ENCODE measurements at regions not wholly inside any gene's neighbourhood (a gene's known extent, or its start where the extent isn't known, plus 50 kb on each side); places are given as distances from the start of the nearest gene placed in this dataset.

GRCh38 chr4:159434871-159435241 lies 332.0 kb downstream of the RAPGEF2 start:
- Histone ChIP-seq H3K27me3 (ENCODE audit: insufficient read depth, low read length) (no peaks in the 10 kb centered on the region), H4K20me1 (ENCODE audit: insufficient read depth) (no peaks in the 10 kb centered on the region), H3K4me3 (replicated peaks in 1 of 2; ENCODE audit: low read depth in 1 of 2, low read length in 2 of 2) (no peak overlapping the region), H3K9ac (ENCODE audit: low read length) (no peak overlapping the region), H3K9me3 (ENCODE audit: control insufficient read depth in 1 of 2, insufficient read depth in 1 of 2, low read depth in 1 of 2, low read length in 2 of 2) (no peaks in the 10 kb centered on the region), H3K4me1 (ENCODE audit: control insufficient read depth in 1 of 2, insufficient read depth in 2 of 2, low read length in 2 of 2) (no peaks in the 10 kb centered on the region), H3K36me3 (ENCODE audit: control insufficient read depth in 1 of 2, insufficient read depth in 2 of 2, low read length in 2 of 2) (no peaks in the 10 kb centered on the region), H2AFZ (ENCODE audit: low read depth, low read length, poor library complexity, severe bottlenecking) (no peak overlapping the region), H3K27ac (ENCODE audit: low read depth, low read length) (no peak overlapping the region), H3K4me2 (ENCODE audit: low read length) (no peak overlapping the region), H3K79me2 (ENCODE audit: insufficient read depth, low read length) (no peaks in the 10 kb centered on the region), H3K9me2 (ENCODE audit: insufficient read depth) (no peaks in the 10 kb centered on the region)
- no peak for DNase-seq (ENCODE audit: low read depth, low spot score)
- CTCF ChIA-PET: no interaction called here
- POLR2A ChIA-PET: no interaction called here
- BruUV-seq (replicated peaks): no TSS peak
- ATAC-seq: no peak
- TF ChIP-seq MAX (IDR thresholded peaks at IDR 0.05): no peak
- TF ChIP-seq FOSL1 (IDR thresholded peaks at IDR 0.05; ENCODE audit: low read depth): no peak
- TF ChIP-seq, protein P1, sequence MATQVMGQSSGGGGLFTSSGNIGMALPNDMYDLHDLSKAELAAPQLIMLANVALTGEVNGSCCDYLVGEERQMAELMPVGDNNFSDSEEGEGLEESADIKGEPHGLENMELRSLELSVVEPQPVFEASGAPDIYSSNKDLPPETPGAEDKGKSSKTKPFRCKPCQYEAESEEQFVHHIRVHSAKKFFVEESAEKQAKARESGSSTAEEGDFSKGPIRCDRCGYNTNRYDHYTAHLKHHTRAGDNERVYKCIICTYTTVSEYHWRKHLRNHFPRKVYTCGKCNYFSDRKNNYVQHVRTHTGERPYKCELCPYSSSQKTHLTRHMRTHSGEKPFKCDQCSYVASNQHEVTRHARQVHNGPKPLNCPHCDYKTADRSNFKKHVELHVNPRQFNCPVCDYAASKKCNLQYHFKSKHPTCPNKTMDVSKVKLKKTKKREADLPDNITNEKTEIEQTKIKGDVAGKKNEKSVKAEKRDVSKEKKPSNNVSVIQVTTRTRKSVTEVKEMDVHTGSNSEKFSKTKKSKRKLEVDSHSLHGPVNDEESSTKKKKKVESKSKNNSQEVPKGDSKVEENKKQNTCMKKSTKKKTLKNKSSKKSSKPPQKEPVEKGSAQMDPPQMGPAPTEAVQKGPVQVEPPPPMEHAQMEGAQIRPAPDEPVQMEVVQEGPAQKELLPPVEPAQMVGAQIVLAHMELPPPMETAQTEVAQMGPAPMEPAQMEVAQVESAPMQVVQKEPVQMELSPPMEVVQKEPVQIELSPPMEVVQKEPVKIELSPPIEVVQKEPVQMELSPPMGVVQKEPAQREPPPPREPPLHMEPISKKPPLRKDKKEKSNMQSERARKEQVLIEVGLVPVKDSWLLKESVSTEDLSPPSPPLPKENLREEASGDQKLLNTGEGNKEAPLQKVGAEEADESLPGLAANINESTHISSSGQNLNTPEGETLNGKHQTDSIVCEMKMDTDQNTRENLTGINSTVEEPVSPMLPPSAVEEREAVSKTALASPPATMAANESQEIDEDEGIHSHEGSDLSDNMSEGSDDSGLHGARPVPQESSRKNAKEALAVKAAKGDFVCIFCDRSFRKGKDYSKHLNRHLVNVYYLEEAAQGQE (IDR thresholded peaks at IDR 0.05; ENCODE audit: low read depth): no peak
- TF ChIP-seq POLR2A (IDR thresholded peaks at IDR 0.05; ENCODE audit: borderline replicate concordance, extremely low read depth, insufficient read depth, insufficient read length): no peak
- TF ChIP-seq SP1 (IDR thresholded peaks at IDR 0.05; ENCODE audit: low read depth): no peak
- no peak for TF ChIP-seq EZH2 (IDR thresholded peaks at IDR 0.05)
- TF ChIP-seq TCF7L2 (IDR thresholded peaks at IDR 0.05; ENCODE audit: borderline replicate concordance, extremely low read depth, insufficient read depth, insufficient read length): no peak
- RAD21 ChIA-PET (ENCODE audit: low non-redundant PET in 1 of 2, low total read pairs in 2 of 2, uncharacterized antibody in 2 of 2, unreplicated experiment in 2 of 2): no interaction called here
- intact Hi-C loops (cut with micrococcal nuclease): no loop called here

DNA sequence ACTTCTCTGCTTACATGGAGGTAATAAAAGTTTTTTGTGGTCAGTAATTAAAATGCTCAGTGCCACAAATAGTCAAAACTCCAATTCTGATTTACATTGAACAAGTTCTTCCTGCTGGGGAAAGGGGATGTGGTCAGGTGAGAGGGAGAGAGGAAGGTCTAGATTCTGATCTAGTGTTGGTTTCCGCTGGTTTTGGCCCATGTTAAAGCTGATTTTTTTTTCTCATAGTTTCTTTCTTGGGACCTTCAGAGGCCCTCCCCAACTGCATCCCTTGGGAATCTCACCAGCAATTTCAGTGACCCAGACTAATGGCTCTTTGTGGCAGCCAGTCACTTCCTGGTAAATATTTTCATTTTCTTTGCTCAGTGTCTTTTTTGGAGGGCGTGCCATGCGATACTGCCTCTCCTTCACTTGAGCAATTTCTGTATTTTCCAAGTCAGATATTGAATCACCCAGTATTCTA lies 332.7 kb downstream of the RAPGEF2 start:
- BruUV-seq (replicated peaks): no TSS peak
- intact Hi-C loops (cut with micrococcal nuclease): no loop called here
- H3K36me3 ChIP-seq (ENCODE audit: control insufficient read depth in 1 of 2, insufficient read depth in 2 of 2, low read length in 2 of 2): no peaks in the 10 kb centered on the region
- no peak overlapping the region for H3K27ac ChIP-seq (ENCODE audit: low read depth, low read length)
- no peaks in the 10 kb centered on the region for H3K27me3 ChIP-seq (ENCODE audit: insufficient read depth, low read length)
- no peak for DNase-seq (ENCODE audit: low read depth, low spot score)
- H3K9me2 ChIP-seq (ENCODE audit: insufficient read depth): no peaks in the 10 kb centered on the region
- H3K9me3 ChIP-seq (ENCODE audit: control insufficient read depth in 1 of 2, insufficient read depth in 1 of 2, low read depth in 1 of 2, low read length in 2 of 2): no peaks in the 10 kb centered on the region
- H3K9ac ChIP-seq (ENCODE audit: low read length): no peak overlapping the region
- no peaks in the 10 kb centered on the region for H3K4me1 ChIP-seq (ENCODE audit: control insufficient read depth in 1 of 2, insufficient read depth in 2 of 2, low read length in 2 of 2)
- ChIA-PET CTCF (no interaction called here), RAD21 (ENCODE audit: low non-redundant PET in 1 of 2, low total read pairs in 2 of 2, uncharacterized antibody in 2 of 2, unreplicated experiment in 2 of 2) (no interaction called here), POLR2A (no interaction called here)
- H3K4me3 ChIP-seq (replicated peaks in 1 of 2; ENCODE audit: low read depth in 1 of 2, low read length in 2 of 2): no peak overlapping the region
- H2AFZ ChIP-seq (ENCODE audit: low read depth, low read length, poor library complexity, severe bottlenecking): no peak overlapping the region
- H4K20me1 ChIP-seq (ENCODE audit: insufficient read depth): no peaks in the 10 kb centered on the region
- ATAC-seq: no peak
- no peak overlapping the region for H3K4me2 ChIP-seq (ENCODE audit: low read length)
- H3K79me2 ChIP-seq (ENCODE audit: insufficient read depth, low read length): no peaks in the 10 kb centered on the region
- TF ChIP-seq, protein P2, sequence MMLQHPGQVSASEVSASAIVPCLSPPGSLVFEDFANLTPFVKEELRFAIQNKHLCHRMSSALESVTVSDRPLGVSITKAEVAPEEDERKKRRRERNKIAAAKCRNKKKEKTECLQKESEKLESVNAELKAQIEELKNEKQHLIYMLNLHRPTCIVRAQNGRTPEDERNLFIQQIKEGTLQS (IDR thresholded peaks at IDR 0.05): no peak
- no peak for TF ChIP-seq MAX (IDR thresholded peaks at IDR 0.05)
- TF ChIP-seq, protein P1 (IDR thresholded peaks at IDR 0.05; ENCODE audit: low read depth): no peak
- no peak for TF ChIP-seq RAD21 (IDR thresholded peaks at IDR 0.05; ENCODE audit: low read depth)
- no peak for TF ChIP-seq SIN3A (IDR thresholded peaks at IDR 0.05; ENCODE audit: low read depth)
- no peak for TF ChIP-seq YY1 (IDR thresholded peaks at IDR 0.05; ENCODE audit: extremely low read depth, insufficient replicate concordance, low read depth, low read length)
- TF ChIP-seq TCF7L2 (IDR thresholded peaks at IDR 0.05; ENCODE audit: borderline replicate concordance, extremely low read depth, insufficient read depth, insufficient read length): no peak
- TF ChIP-seq FOSL1 (IDR thresholded peaks at IDR 0.05; ENCODE audit: low read depth): no peak
- TF ChIP-seq EZH2 (IDR thresholded peaks at IDR 0.05): no peak
- TF ChIP-seq ELF1 (IDR thresholded peaks at IDR 0.05; ENCODE audit: borderline replicate concordance, low read depth): no peak

Data from HCT116 (cell line).